HEK293 (cell line): ENCODE measurements at regions not wholly inside any gene's neighbourhood (a gene's known extent, or its start where the extent isn't known, plus 50 kb on each side); places are given as distances from the start of the nearest gene placed in this dataset.

Source experiments
- CTCF ChIA-PET: fragments of 350-600 bp; formaldehyde crosslinking; extraction: SDS; loops from one replicate; lab custom pipeline; 2021; ENCODE audit warnings: antibody characterized with exemption; lab: Yijun Ruan, JAX
- POLR2A ChIA-PET: fragments of 300-600 bp; formaldehyde crosslinking; extraction: SDS; loops from one replicate; lab custom pipeline; 2020; ENCODE audit warnings: antibody characterized with exemption, inconsistent platforms; lab: Yijun Ruan, JAX
- H3K27ac ChIP-seq: fragments of 200-500 bp; sonication (Bioruptor generic); 2 replicates; pipeline ENCODE4 v1.5.1; 2014; ENCODE audit warnings: low read depth, low read length, control low read depth, inconsistent platforms; ENCODE audit errors: extremely low read depth
- H3K36me3 ChIP-seq, 2 experiments: fragments of 200-500 bp in 1 of 2; sonication (Bioruptor generic) in 1 of 2; 1 replicate in 1 of 2; 2 replicates in 1 of 2; pipeline ENCODE4 v1.5.1; 2014 to 2017; ENCODE audit warnings: inconsistent platforms in 2 of 2, low read length in 2 of 2; ENCODE audit not compliant: control insufficient read depth in 2 of 2, insufficient read depth in 1 of 2
- H3K4me1 ChIP-seq: fragments of 200-500 bp; sonication (Bioruptor generic); 2 replicates; pipeline ENCODE4 v1.5.1; 2014; ENCODE audit warnings: mild to moderate bottlenecking, low read length, inconsistent platforms; ENCODE audit not compliant: control insufficient read depth, insufficient read depth
- H3K4me3 ChIP-seq: 2 replicates; pipeline ENCODE4 v1.5.1; 2011; ENCODE audit warnings: low read depth, mild to moderate bottlenecking, control low read depth, low read length, moderate library complexity
- H3K9me3 ChIP-seq: fragments of 200-500 bp; sonication (Bioruptor generic); 2 replicates; pipeline ENCODE4 v1.5.1; 2014; ENCODE audit warnings: low read depth, low read length, inconsistent platforms; ENCODE audit not compliant: control insufficient read depth, insufficient read depth
- GFI1B ChIP-seq: fragments of 450-650 bp; formaldehyde crosslinking; IDR thresholded peaks from 2 replicates; pipeline ENCODE4 v1.5.1; 2016; ENCODE audit warnings: missing biosample characterization, missing genetic modification characterization
- KLF16 ChIP-seq: fragments of 450-650 bp; formaldehyde crosslinking; IDR thresholded peaks from 2 replicates; pipeline ENCODE4 v1.5.1; 2017; ENCODE audit warnings: missing biosample characterization, missing genetic modification characterization
- KLF7 ChIP-seq: fragments of 450-650 bp; formaldehyde crosslinking; IDR thresholded peaks from 2 replicates; pipeline ENCODE4 v1.5.1; 2016; ENCODE audit warnings: missing biosample characterization, missing genetic modification characterization, borderline replicate concordance
- ZFP41 ChIP-seq: fragments of 450-650 bp; formaldehyde crosslinking; IDR thresholded peaks from 2 replicates; pipeline ENCODE4 v1.5.1; 2016; ENCODE audit warnings: missing biosample characterization, missing genetic modification characterization, borderline replicate concordance
- ZFP69B ChIP-seq: fragments of 450-650 bp; formaldehyde crosslinking; IDR thresholded peaks from 2 replicates; pipeline ENCODE4 v1.5.1; 2016; ENCODE audit warnings: missing biosample characterization, missing genetic modification characterization
- ZNF140 ChIP-seq: fragments of 450-650 bp; formaldehyde crosslinking; IDR thresholded peaks from 2 replicates; pipeline ENCODE4 v1.5.1; 2016; ENCODE audit warnings: missing biosample characterization, missing genetic modification characterization
- ZNF211 ChIP-seq: fragments of 450-650 bp; formaldehyde crosslinking; IDR thresholded peaks from 2 replicates; pipeline ENCODE4 v1.5.1; 2016; ENCODE audit warnings: low read depth, missing biosample characterization, missing genetic modification characterization
- ZNF214 ChIP-seq: fragments of 450-650 bp; formaldehyde crosslinking; IDR thresholded peaks from 2 replicates; pipeline ENCODE4 v1.5.1; 2017; ENCODE audit warnings: missing biosample characterization, mild to moderate bottlenecking, missing genetic modification characterization, borderline replicate concordance
- ZNF23 ChIP-seq: fragments of 450-650 bp; formaldehyde crosslinking; IDR thresholded peaks from 2 replicates; pipeline ENCODE4 v1.5.1; 2016; ENCODE audit warnings: missing biosample characterization, missing genetic modification characterization, borderline replicate concordance
- ZNF239 ChIP-seq: fragments of 450-650 bp; formaldehyde crosslinking; IDR thresholded peaks from 2 replicates; pipeline ENCODE4 v1.5.1; 2016; ENCODE audit warnings: missing biosample characterization, missing genetic modification characterization
- ZNF24 ChIP-seq: fragments of 450-650 bp; formaldehyde crosslinking; IDR thresholded peaks from 2 replicates; pipeline ENCODE4 v1.5.1; 2016; ENCODE audit warnings: missing biosample characterization, missing genetic modification characterization
- ZNF311 ChIP-seq: fragments of 450-650 bp; formaldehyde crosslinking; IDR thresholded peaks from 2 replicates; pipeline ENCODE4 v1.5.1; 2017; ENCODE audit warnings: missing biosample characterization, missing genetic modification characterization, borderline replicate concordance
- ZNF354C ChIP-seq: fragments of 450-650 bp; formaldehyde crosslinking; IDR thresholded peaks from 2 replicates; pipeline ENCODE4 v1.5.1; 2016; ENCODE audit warnings: missing biosample characterization, missing genetic modification characterization, low read depth, borderline replicate concordance
- ZNF394 ChIP-seq: fragments of 450-650 bp; formaldehyde crosslinking; IDR thresholded peaks from 2 replicates; pipeline ENCODE4 v1.5.1; 2016; ENCODE audit warnings: missing biosample characterization, missing genetic modification characterization, mild to moderate bottlenecking, moderate library complexity, borderline replicate concordance
- ZNF529 ChIP-seq: fragments of 450-650 bp; formaldehyde crosslinking; IDR thresholded peaks from 2 replicates; pipeline ENCODE4 v1.5.1; 2017; ENCODE audit warnings: missing genetic modification characterization, missing biosample characterization; ENCODE audit not compliant: insufficient replicate concordance
- ZNF530 ChIP-seq: fragments of 450-650 bp; formaldehyde crosslinking; IDR thresholded peaks from 2 replicates; pipeline ENCODE4 v1.5.1; 2016; ENCODE audit warnings: low read depth, missing biosample characterization, missing genetic modification characterization
- ZNF654 ChIP-seq: fragments of 450-650 bp; formaldehyde crosslinking; IDR thresholded peaks from 2 replicates; pipeline ENCODE4 v1.5.1; 2016; ENCODE audit warnings: low read depth, missing biosample characterization, missing genetic modification characterization
- ZNF664 ChIP-seq: fragments of 450-650 bp; formaldehyde crosslinking; IDR thresholded peaks from 2 replicates; pipeline ENCODE4 v1.5.1; 2016; ENCODE audit warnings: missing biosample characterization, missing genetic modification characterization
- ZNF707 ChIP-seq: fragments of 450-650 bp; formaldehyde crosslinking; IDR thresholded peaks from 2 replicates; pipeline ENCODE4 v1.5.1; 2016; ENCODE audit warnings: missing biosample characterization, missing genetic modification characterization
- TF ChIP-seq, protein P1 (sequence below): fragments of 450-650 bp; formaldehyde crosslinking; IDR thresholded peaks from 2 replicates; pipeline ENCODE4 v1.5.1; 2016; ENCODE audit warnings: missing biosample characterization, missing genetic modification characterization
- TF ChIP-seq, protein P2 (sequence below): fragments of 450-650 bp; formaldehyde crosslinking; IDR thresholded peaks from 2 replicates; pipeline ENCODE4 v1.5.1; 2016; ENCODE audit warnings: missing biosample characterization, missing genetic modification characterization
- TF ChIP-seq, protein P3 (sequence below): fragments of 450-650 bp; formaldehyde crosslinking; IDR thresholded peaks from 2 replicates; pipeline ENCODE4 v1.5.1; 2017; ENCODE audit warnings: missing biosample characterization, missing genetic modification characterization
- TF ChIP-seq, protein P4 (sequence below): fragments of 450-650 bp; formaldehyde crosslinking; IDR thresholded peaks from 2 replicates; pipeline ENCODE4 v1.5.1; 2016; ENCODE audit warnings: missing biosample characterization, missing genetic modification characterization
- TF ChIP-seq, protein P5 (sequence below): fragments of 450-650 bp; formaldehyde crosslinking; IDR thresholded peaks from 2 replicates; pipeline ENCODE4 v1.5.1; 2017; ENCODE audit warnings: missing biosample characterization, missing genetic modification characterization
- TF ChIP-seq, protein P6 (sequence below): fragments of 450-650 bp; formaldehyde crosslinking; IDR thresholded peaks from 2 replicates; pipeline ENCODE4 v1.5.1; 2016; ENCODE audit warnings: missing biosample characterization, missing genetic modification characterization
- TF ChIP-seq, protein P7 (sequence below): fragments of 450-650 bp; formaldehyde crosslinking; IDR thresholded peaks from 2 replicates; pipeline ENCODE4 v1.5.1; 2016; ENCODE audit warnings: missing biosample characterization, missing genetic modification characterization

DNA sequence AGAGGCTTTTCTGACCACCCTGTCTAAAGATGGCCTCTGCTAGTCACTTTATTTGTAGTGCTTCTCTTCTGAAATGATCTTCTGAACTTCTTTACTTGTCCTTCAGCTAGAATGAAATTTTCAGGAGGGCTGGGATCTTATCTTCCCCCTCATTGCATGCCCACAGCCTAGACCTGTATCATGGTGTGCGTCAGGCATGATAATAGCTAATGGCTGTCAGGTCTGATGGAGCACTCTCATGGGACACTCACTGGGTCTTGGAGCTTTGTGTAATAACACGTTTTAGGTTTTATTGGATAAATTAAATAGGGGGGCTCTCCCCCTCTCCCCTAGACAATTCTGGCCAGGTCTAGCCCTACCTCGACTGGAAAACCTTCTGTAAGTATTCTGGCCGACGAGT is 97.1 kb upstream of the NRXN3 start:
- ChIA-PET POLR2A (no interaction called here), CTCF (interaction anchor here (0.6 to 0.7 kb wide), 2 partner anchors 83 to 493 kb away, joined by 3 to 5 read pairs; no protein-coding TSS in a partner anchor)
- H3K36me3 ChIP-seq = no peaks in the 10 kb centered on the region
- no peaks in the 10 kb centered on the region for H3K9me3 ChIP-seq
- TF ChIP-seq ZNF23 (tag by site-specific recombination) (no peak), ZFP41 (no peak), ZNF354C (tag by site-specific recombination) (no peak), ZNF140 (tag by site-specific recombination) (no peak), ZNF664 (tag by site-specific recombination) (no peak), ZNF211 (tag by site-specific recombination) (no peak)
- TF ChIP-seq, protein P1, sequence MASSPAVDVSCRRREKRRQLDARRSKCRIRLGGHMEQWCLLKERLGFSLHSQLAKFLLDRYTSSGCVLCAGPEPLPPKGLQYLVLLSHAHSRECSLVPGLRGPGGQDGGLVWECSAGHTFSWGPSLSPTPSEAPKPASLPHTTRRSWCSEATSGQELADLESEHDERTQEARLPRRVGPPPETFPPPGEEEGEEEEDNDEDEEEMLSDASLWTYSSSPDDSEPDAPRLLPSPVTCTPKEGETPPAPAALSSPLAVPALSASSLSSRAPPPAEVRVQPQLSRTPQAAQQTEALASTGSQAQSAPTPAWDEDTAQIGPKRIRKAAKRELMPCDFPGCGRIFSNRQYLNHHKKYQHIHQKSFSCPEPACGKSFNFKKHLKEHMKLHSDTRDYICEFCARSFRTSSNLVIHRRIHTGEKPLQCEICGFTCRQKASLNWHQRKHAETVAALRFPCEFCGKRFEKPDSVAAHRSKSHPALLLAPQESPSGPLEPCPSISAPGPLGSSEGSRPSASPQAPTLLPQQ (tag by site-specific recombination) = no peak
- TF ChIP-seq, protein P2, sequence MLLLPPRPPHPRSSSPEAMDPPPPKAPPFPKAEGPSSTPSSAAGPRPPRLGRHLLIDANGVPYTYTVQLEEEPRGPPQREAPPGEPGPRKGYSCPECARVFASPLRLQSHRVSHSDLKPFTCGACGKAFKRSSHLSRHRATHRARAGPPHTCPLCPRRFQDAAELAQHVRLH (tag by site-specific recombination) = no peak
- TF ChIP-seq, protein P3, sequence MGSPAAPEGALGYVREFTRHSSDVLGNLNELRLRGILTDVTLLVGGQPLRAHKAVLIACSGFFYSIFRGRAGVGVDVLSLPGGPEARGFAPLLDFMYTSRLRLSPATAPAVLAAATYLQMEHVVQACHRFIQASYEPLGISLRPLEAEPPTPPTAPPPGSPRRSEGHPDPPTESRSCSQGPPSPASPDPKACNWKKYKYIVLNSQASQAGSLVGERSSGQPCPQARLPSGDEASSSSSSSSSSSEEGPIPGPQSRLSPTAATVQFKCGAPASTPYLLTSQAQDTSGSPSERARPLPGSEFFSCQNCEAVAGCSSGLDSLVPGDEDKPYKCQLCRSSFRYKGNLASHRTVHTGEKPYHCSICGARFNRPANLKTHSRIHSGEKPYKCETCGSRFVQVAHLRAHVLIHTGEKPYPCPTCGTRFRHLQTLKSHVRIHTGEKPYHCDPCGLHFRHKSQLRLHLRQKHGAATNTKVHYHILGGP (tag by site-specific recombination) = no peak
- TF ChIP-seq, protein P4, sequence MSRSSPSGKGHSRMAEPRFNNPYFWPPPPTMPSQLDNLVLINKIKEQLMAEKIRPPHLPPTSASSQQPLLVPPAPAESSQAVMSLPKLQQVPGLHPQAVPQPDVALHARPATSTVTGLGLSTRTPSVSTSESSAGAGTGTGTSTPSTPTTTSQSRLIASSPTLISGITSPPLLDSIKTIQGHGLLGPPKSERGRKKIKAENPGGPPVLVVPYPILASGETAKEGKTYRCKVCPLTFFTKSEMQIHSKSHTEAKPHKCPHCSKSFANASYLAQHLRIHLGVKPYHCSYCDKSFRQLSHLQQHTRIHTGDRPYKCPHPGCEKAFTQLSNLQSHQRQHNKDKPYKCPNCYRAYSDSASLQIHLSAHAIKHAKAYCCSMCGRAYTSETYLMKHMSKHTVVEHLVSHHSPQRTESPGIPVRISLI (tag by site-specific recombination) = no peak
- H3K27ac ChIP-seq = no peak overlapping the region
- no peaks in the 10 kb centered on the region for H3K4me1 ChIP-seq
- no peak overlapping the region for H3K4me3 ChIP-seq

DNA sequence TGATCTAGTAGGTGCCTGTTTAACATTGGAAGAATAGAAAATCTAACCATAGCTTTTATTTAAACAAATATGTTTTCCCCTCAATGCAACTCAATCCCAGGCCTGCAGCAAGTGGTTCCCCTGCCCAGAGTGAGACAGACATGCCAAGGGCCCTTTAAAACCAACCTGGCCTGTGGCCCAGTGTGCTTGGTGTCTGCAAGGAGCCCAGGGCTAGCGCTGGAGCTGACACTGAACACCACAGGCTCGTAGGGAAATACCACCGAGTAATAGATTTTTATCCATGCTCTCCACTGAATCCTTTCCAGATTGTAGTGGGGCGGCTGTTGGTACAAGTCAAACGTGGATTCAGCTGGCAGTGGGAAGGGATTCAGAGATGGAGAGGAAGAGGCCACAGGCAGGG is 95.6 kb upstream of the NRXN3 start:
- Histone ChIP-seq H3K4me1 (no peaks in the 10 kb centered on the region), H3K9me3 (no peaks in the 10 kb centered on the region), H3K36me3 (no peaks in the 10 kb centered on the region), H3K4me3 (no peak overlapping the region), H3K27ac (no peak overlapping the region)
- ChIA-PET CTCF (no interaction called here), POLR2A (no interaction called here)
- no peak for TF ChIP-seq ZNF24 (tag by site-specific recombination)
- no peak for TF ChIP-seq KLF7
- no peak for TF ChIP-seq ZNF530
- no peak for TF ChIP-seq GFI1B (tag by site-specific recombination)
- no peak for TF ChIP-seq ZFP69B
- no peak for TF ChIP-seq ZNF654
- no peak for TF ChIP-seq ZNF529 (tag by site-specific recombination)
- no peak for TF ChIP-seq ZNF394 (tag by site-specific recombination)
- TF ChIP-seq, protein P5, sequence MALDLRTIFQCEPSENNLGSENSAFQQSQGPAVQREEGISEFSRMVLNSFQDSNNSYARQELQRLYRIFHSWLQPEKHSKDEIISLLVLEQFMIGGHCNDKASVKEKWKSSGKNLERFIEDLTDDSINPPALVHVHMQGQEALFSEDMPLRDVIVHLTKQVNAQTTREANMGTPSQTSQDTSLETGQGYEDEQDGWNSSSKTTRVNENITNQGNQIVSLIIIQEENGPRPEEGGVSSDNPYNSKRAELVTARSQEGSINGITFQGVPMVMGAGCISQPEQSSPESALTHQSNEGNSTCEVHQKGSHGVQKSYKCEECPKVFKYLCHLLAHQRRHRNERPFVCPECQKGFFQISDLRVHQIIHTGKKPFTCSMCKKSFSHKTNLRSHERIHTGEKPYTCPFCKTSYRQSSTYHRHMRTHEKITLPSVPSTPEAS (tag by site-specific recombination) = no peak
- TF ChIP-seq ZNF311 (tag by site-specific recombination) = no peak
- TF ChIP-seq, protein P6, sequence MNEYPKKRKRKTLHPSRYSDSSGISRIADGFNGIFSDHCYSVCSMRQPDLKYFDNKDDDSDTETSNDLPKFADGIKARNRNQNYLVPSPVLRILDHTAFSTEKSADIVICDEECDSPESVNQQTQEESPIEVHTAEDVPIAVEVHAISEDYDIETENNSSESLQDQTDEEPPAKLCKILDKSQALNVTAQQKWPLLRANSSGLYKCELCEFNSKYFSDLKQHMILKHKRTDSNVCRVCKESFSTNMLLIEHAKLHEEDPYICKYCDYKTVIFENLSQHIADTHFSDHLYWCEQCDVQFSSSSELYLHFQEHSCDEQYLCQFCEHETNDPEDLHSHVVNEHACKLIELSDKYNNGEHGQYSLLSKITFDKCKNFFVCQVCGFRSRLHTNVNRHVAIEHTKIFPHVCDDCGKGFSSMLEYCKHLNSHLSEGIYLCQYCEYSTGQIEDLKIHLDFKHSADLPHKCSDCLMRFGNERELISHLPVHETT (tag by site-specific recombination) = no peak
- TF ChIP-seq ZNF707 (tag by site-specific recombination) = no peak
- TF ChIP-seq ZNF214 (tag by site-specific recombination) = no peak
- no peak for TF ChIP-seq ZNF239 (tag by site-specific recombination)
- no peak for TF ChIP-seq KLF16 (tag by site-specific recombination)
- TF ChIP-seq, protein P7, sequence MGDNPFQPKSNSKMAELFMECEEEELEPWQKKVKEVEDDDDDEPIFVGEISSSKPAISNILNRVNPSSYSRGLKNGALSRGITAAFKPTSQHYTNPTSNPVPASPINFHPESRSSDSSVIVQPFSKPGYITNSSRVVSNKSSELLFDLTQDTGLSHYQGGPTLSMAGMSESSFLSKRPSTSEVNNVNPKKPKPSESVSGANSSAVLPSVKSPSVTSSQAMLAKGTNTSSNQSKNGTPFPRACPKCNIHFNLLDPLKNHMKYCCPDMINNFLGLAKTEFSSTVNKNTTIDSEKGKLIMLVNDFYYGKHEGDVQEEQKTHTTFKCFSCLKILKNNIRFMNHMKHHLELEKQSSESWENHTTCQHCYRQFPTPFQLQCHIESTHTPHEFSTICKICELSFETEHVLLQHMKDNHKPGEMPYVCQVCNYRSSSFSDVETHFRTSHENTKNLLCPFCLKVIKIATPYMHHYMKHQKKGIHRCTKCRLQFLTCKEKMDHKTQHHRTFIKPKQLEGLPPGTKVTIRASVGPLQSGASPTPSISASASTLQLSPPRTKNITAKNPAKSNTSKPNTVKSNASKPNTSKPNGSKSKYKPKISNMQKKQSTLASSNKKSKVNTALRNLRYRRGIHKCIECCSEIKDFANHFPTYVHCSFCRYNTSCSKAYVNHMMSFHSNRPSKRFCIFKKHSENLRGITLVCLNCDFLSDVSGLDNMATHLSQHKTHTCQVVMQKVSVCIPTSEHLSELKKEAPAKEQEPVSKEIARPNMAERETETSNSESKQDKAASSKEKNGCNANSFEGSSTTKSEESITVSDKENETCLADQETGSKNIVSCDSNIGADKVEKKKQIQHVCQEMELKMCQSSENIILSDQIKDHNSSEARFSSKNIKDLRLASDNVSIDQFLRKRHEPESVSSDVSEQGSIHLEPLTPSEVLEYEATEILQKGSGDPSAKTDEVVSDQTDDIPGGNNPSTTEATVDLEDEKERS (tag by site-specific recombination) = no peak
